Trophoblast cell (in vitro differentiated cells and primary cell): ENCODE measurements at regions not wholly inside any gene's neighbourhood (a gene's known extent, or its start where the extent isn't known, plus 50 kb on each side); places are given as distances from the start of the nearest gene placed in this dataset.
A peak's percentile ranks its signal among the peaks of the same experiment; 100 is the strongest.

ENCODE experiments used
- DNase-seq, 2 donors: peaks; one replicate each; pipeline ENCODE4 v3.0.0-alpha.2; 2016
- H2AFZ ChIP-seq: 2 replicates; pipeline ENCODE4 v1.6.1; 2013; ENCODE audit warnings: low read length, moderate library complexity, mild to moderate bottlenecking; ENCODE audit not compliant: insufficient read depth, poor library complexity
- H2AK5ac ChIP-seq: 2 replicates; pipeline ENCODE4 v1.6.1; 2013; ENCODE audit warnings: mild to moderate bottlenecking, low read length
- H2BK120ac ChIP-seq: 2 replicates; pipeline ENCODE4 v1.6.1; 2013; ENCODE audit warnings: low read length, mild to moderate bottlenecking, moderate library complexity; ENCODE audit not compliant: insufficient read depth, poor library complexity
- H2BK12ac ChIP-seq: 2 replicates; pipeline ENCODE4 v1.6.1; 2013; ENCODE audit warnings: mild to moderate bottlenecking, low read length, moderate library complexity
- H2BK5ac ChIP-seq: 2 replicates; pipeline ENCODE4 v1.6.1; 2013; ENCODE audit warnings: low read length, low read depth, moderate library complexity, mild to moderate bottlenecking; ENCODE audit not compliant: poor library complexity
- H3K14ac ChIP-seq: 2 replicates; pipeline ENCODE4 v1.6.1; 2013; ENCODE audit warnings: mild to moderate bottlenecking, low read length
- H3K18ac ChIP-seq: 2 replicates; pipeline ENCODE4 v1.6.1; 2013; ENCODE audit warnings: mild to moderate bottlenecking, low read length
- H3K23ac ChIP-seq: 2 replicates; pipeline ENCODE4 v1.6.1; 2013; ENCODE audit warnings: low read length
- H3K27ac ChIP-seq: 2 replicates; pipeline ENCODE4 v1.5.1; 2013; ENCODE audit warnings: low read depth, mild to moderate bottlenecking, inconsistent platforms, low read length, moderate library complexity
- H3K27me3 ChIP-seq: 2 replicates; pipeline ENCODE4 v1.6.1; 2013; ENCODE audit warnings: inconsistent platforms, mild to moderate bottlenecking, low read length, moderate library complexity; ENCODE audit not compliant: insufficient read depth
- H3K36me3 ChIP-seq, 2 experiments: 1 replicate in 1 of 2; 2 replicates in 1 of 2; pipeline ENCODE4 v1.6.1; 2013; ENCODE audit warnings: low read length in 2 of 2, mild to moderate bottlenecking in 2 of 2, moderate library complexity in 1 of 2; ENCODE audit not compliant: insufficient read depth in 2 of 2, control insufficient read depth in 1 of 2
- H3K4ac ChIP-seq: 2 replicates; pipeline ENCODE4 v1.6.1; 2013; ENCODE audit warnings: low read depth, mild to moderate bottlenecking, low read length, moderate library complexity
- H3K4me1 ChIP-seq, 2 experiments: 1 replicate in 1 of 2; 2 replicates in 1 of 2; pipeline ENCODE4 v1.6.1; 2013; ENCODE audit warnings: low read length in 2 of 2, mild to moderate bottlenecking in 2 of 2, moderate library complexity in 1 of 2; ENCODE audit not compliant: insufficient read depth in 2 of 2, control insufficient read depth in 1 of 2
- H3K4me2 ChIP-seq: 2 replicates; pipeline ENCODE4 v1.6.1; 2013; ENCODE audit warnings: inconsistent platforms, mild to moderate bottlenecking, low read length, moderate library complexity
- H3K4me3 ChIP-seq: 2 replicates; pipeline ENCODE4 v1.5.1; 2013; ENCODE audit warnings: mild to moderate bottlenecking, low read depth, low read length, inconsistent platforms
- H3K79me1 ChIP-seq: one replicate; pipeline ENCODE4 v1.6.1; 2013; ENCODE audit warnings: low read length
- H3K79me2 ChIP-seq: 2 replicates; pipeline ENCODE4 v1.6.1; 2013; ENCODE audit warnings: low read length, mild to moderate bottlenecking; ENCODE audit not compliant: control insufficient read depth, insufficient read depth, poor library complexity
- H3K9ac ChIP-seq: 2 replicates; pipeline ENCODE4 v1.6.1; 2013; ENCODE audit warnings: mild to moderate bottlenecking, low read length
- H3K9me3 ChIP-seq: 2 replicates; pipeline ENCODE4 v1.6.1; 2013; ENCODE audit warnings: low read depth, mild to moderate bottlenecking, control low read depth, inconsistent platforms, low read length; ENCODE audit not compliant: insufficient read depth
- H4K12ac ChIP-seq: 2 replicates; pipeline ENCODE4 v1.6.1; 2013; ENCODE audit warnings: low read depth, mild to moderate bottlenecking, low read length, moderate library complexity
- H4K8ac ChIP-seq: 2 replicates; pipeline ENCODE4 v1.6.1; 2013; ENCODE audit warnings: low read depth, mild to moderate bottlenecking, low read length, moderate library complexity
- H4K91ac ChIP-seq: one replicate; pipeline ENCODE4 v1.6.1; 2013; ENCODE audit warnings: low read depth, mild to moderate bottlenecking, low read length, moderate library complexity
- WGBS: extraction: QIAGEN DNeasy Blood & Tissue Kit; methylation state at CpG from one replicate; pipeline ENCODE4 v1.1.7; 2013; ENCODE audit warnings: missing lambda C conversion rate; ENCODE audit not compliant: insufficient read length, insufficient coverage; ENCODE audit errors: extremely low coverage; 5-methylcytosine and 5-hydroxymethylcytosine counted together

DNA sequence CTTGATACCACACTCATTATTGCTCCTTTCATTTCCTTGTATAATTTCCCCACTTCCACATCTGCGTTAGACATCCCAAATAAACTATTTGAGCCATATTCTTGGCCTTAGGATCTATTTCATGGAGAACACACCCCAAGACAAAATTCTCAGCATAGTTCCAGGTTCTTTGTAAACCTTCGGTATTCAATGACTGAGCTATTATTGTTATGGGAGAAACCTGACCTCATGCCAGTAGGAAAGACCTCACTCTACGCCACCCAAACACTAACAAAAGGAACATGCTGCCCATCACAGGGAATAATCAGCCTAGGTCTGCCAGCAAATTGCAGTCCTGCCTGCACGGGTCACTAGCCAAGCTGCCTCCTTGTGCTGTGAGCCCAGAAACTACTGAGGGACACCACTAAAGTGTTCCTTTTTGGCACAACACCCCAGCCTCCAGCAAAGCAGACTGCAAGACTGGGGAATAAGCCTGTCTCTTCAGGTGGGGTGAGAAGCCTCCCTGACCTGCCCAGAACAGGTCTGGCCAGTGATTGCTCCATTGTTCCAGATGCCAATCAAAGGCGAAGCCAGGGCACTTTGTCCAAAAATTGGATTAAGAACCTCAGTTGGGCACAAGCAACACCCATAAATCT is 371.8 kb downstream of the MAFB start:
- DNase-seq, result peak; percentile 41 to 77
- Histone ChIP-seq H3K27me3 (no peaks in the 10 kb centered on the region), H3K36me3 (no peaks in the 10 kb centered on the region), H2AK5ac (no peak overlapping the region), H3K4me3 (no peak overlapping the region), H3K9me3 (no peaks in the 10 kb centered on the region), H4K8ac (peak overlapping the region; percentile 36), H3K14ac (peak overlapping the region; percentile 72), H4K91ac (peak overlapping the region; percentile 26), H3K4me1 (peaks cover 11 to 17% of the 10 kb centered on the region in 2 experiments), H2BK12ac (no peak overlapping the region), H3K4ac (no peak overlapping the region), H3K23ac (no peak overlapping the region), H4K12ac (no peak overlapping the region), H3K4me2 (no peak overlapping the region), H3K9ac (no peak overlapping the region), H3K79me2 (no peaks in the 10 kb centered on the region), H2BK5ac (no peak overlapping the region), H3K18ac (no peak overlapping the region), H2BK120ac (peak overlapping the region; percentile 25), H2AFZ (peak overlapping the region; percentile 6), H3K79me1 (peaks cover 7% of the 10 kb centered on the region), H3K27ac (peak overlapping the region; percentile 31)
- no CpG with 5 or more reads among the region's 5 CpGs for WGBS

DNA sequence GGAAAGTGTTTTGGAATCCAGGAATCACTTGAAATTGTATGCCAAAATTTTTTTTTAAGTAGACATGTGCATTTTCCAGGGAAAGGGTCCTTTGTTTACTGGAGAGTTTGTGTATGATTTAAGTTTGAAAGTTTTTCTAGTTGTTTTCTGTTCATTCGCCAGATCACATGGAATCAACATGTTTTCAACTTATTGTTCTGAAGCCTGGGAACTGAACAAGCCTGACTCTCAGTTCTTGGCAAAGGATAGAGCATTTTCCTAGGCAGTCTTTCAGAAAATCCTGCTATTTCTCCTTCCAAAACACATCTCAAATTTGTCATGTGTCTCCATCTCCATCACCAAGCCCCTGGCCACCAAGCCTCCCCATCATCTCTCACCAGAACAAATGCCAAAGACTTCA is 374.8 kb downstream of the MAFB start:
- no peak overlapping the region for H4K12ac ChIP-seq
- no peak overlapping the region for H4K91ac ChIP-seq
- no peak overlapping the region for H3K14ac ChIP-seq
- no peak overlapping the region for H3K4ac ChIP-seq
- no peaks in the 10 kb centered on the region for H3K36me3 ChIP-seq
- peaks cover 11 to 17% of the 10 kb centered on the region in 2 experiments for H3K4me1 ChIP-seq
- no CpG with 5 or more reads among the region's 1 CpG for WGBS
- no peak for DNase-seq
- H3K27ac ChIP-seq, result no peak overlapping the region
- no peak overlapping the region for H2BK12ac ChIP-seq
- H3K4me2 ChIP-seq, result no peak overlapping the region
- H3K9me3 ChIP-seq, result no peaks in the 10 kb centered on the region
- no peak overlapping the region for H3K18ac ChIP-seq
- no peak overlapping the region for H4K8ac ChIP-seq
- no peak overlapping the region for H2AK5ac ChIP-seq
- no peak overlapping the region for H2BK120ac ChIP-seq
- no peak overlapping the region for H2BK5ac ChIP-seq
- H3K9ac ChIP-seq, result no peak overlapping the region
- no peak overlapping the region for H3K23ac ChIP-seq
- H3K79me2 ChIP-seq, result no peaks in the 10 kb centered on the region
- no peak overlapping the region for H3K4me3 ChIP-seq
- H3K79me1 ChIP-seq, result peaks cover 7% of the 10 kb centered on the region
- no peak overlapping the region for H2AFZ ChIP-seq
- no peaks in the 10 kb centered on the region for H3K27me3 ChIP-seq

- Histone ChIP-seq H3K79me2 (no peaks in the 10 kb centered on the region), H3K9ac (no peak overlapping the region)
- no CpG with 5 or more reads among the region's 2 CpGs for WGBS
Measured at GRCh38 chr20:40313730-40314129, 375.3 kb downstream of the MAFB start.

GRCh38 chr20:40309731-40310130 is 379.3 kb downstream of the MAFB start:
- Histone ChIP-seq H3K4ac (no peak overlapping the region), H3K4me3 (no peak overlapping the region), H3K9me3 (no peaks in the 10 kb centered on the region), H3K4me1 (peaks cover 0 to 6% of the 10 kb centered on the region in 2 experiments), H3K23ac (no peak overlapping the region), H3K9ac (no peak overlapping the region), H3K18ac (no peak overlapping the region), H3K4me2 (no peak overlapping the region), H3K79me1 (no peaks in the 10 kb centered on the region), H2AK5ac (no peak overlapping the region), H3K79me2 (no peaks in the 10 kb centered on the region), H2BK12ac (no peak overlapping the region), H4K91ac (no peak overlapping the region), H2BK120ac (no peak overlapping the region), H3K36me3 (no peaks in the 10 kb centered on the region), H3K14ac (no peak overlapping the region), H3K27me3 (no peaks in the 10 kb centered on the region), H4K12ac (no peak overlapping the region), H2BK5ac (no peak overlapping the region), H4K8ac (no peak overlapping the region), H3K27ac (no peak overlapping the region), H2AFZ (no peak overlapping the region)
- WGBS, result no CpG with 5 or more reads among the region's 6 CpGs
- DNase-seq, result no peak

More at GRCh38 chr20:40313730-40314129, 375.3 kb downstream of the MAFB start:
- Histone ChIP-seq H3K4ac (no peak overlapping the region), H2BK5ac (no peak overlapping the region), H3K27ac (no peak overlapping the region), H2BK120ac (no peak overlapping the region), H3K23ac (no peak overlapping the region), H4K91ac (no peak overlapping the region), H3K14ac (no peak overlapping the region), H3K18ac (no peak overlapping the region), H2BK12ac (no peak overlapping the region), H2AFZ (no peak overlapping the region), H4K12ac (no peak overlapping the region), H3K9me3 (no peaks in the 10 kb centered on the region), H3K4me3 (no peak overlapping the region), H3K36me3 (no peaks in the 10 kb centered on the region), H3K4me2 (no peak overlapping the region), H4K8ac (no peak overlapping the region), H2AK5ac (no peak overlapping the region), H3K79me1 (peaks cover 6% of the 10 kb centered on the region), H3K27me3 (no peaks in the 10 kb centered on the region), H3K4me1 (peaks cover 7 to 12% of the 10 kb centered on the region in 2 experiments)
- DNase-seq, result no peak
